ENCODE measurements at regions not wholly inside any gene's neighbourhood (a gene's known extent, or its start where the extent isn't known, plus 50 kb on each side); places are given as distances from the start of the nearest gene placed in this dataset.

- WGBS (ENCODE audit: extremely low coverage, insufficient coverage, low lambda C conversion rate), result no CpG with 5 or more reads among the region's 5 CpGs
Measured at GRCh38 chr10:130737621-130738020, 573.9 kb downstream of the TCERG1L start.

GRCh38 chr10:130739016-130739756 lies 572.3 kb downstream of the TCERG1L start:
- no CpG with 5 or more reads among the region's 6 CpGs for WGBS (ENCODE audit: extremely low coverage, insufficient coverage, low lambda C conversion rate)
- H4K8ac ChIP-seq (ENCODE audit: low read depth, low read length), result no peak overlapping the region

More at GRCh38 chr10:130737621-130738020, 573.9 kb downstream of the TCERG1L start:
- Histone ChIP-seq H3K79me2 (ENCODE audit: control insufficient read depth, insufficient read depth, low read length) (no peaks in the 10 kb centered on the region), H3K4me3 (ENCODE audit: low read length) (no peak overlapping the region), H3K4me1 (ENCODE audit: control insufficient read depth, low read depth, low read length) (no peaks in the 10 kb centered on the region), H3K27me3 (ENCODE audit: insufficient read depth, low read length, poor library complexity) (no peaks in the 10 kb centered on the region), H3K36me3 (ENCODE audit: control insufficient read depth, insufficient read depth, low read length) (no peaks in the 10 kb centered on the region), H3K79me1 (ENCODE audit: low read length) (no peaks in the 10 kb centered on the region), H3K56ac (ENCODE audit: low read length) (no peak overlapping the region), H2BK5ac (ENCODE audit: low read length) (no peak overlapping the region), H4K5ac (ENCODE audit: low read length) (no peak overlapping the region), H2AK5ac (ENCODE audit: low read length) (no peak overlapping the region), H3K4me2 (ENCODE audit: low read length) (no peak overlapping the region), H3K18ac (ENCODE audit: low read length) (no peak overlapping the region), H3K27ac (ENCODE audit: low read depth, low read length) (no peak overlapping the region), H3K23ac (ENCODE audit: low read length) (no peak overlapping the region), H3K4ac (ENCODE audit: low read depth, low read length) (no peak overlapping the region), H2BK120ac (ENCODE audit: low read depth, low read length) (no peak overlapping the region), H4K8ac (ENCODE audit: low read depth, low read length) (no peak overlapping the region), H3K9ac (ENCODE audit: low read length) (no peak overlapping the region), H2BK15ac (replicated peaks; ENCODE audit: low read depth) (no peak overlapping the region)
- peak; percentile 72 for DNase-seq

GRCh38 chr10:130739757-130740145 lies 571.8 kb downstream of the TCERG1L start:
- Histone ChIP-seq H3K9ac (ENCODE audit: low read length) (no peak overlapping the region), H3K4me2 (ENCODE audit: low read length) (no peak overlapping the region), H3K18ac (ENCODE audit: low read length) (no peak overlapping the region), H2BK15ac (replicated peaks; ENCODE audit: low read depth) (no peak overlapping the region), H3K56ac (ENCODE audit: low read length) (no peak overlapping the region), H4K5ac (ENCODE audit: low read length) (no peak overlapping the region), H3K36me3 (ENCODE audit: control insufficient read depth, insufficient read depth, low read length) (no peaks in the 10 kb centered on the region), H3K27me3 (ENCODE audit: insufficient read depth, low read length, poor library complexity) (no peaks in the 10 kb centered on the region), H3K23ac (ENCODE audit: low read length) (no peak overlapping the region), H3K27ac (ENCODE audit: low read depth, low read length) (no peak overlapping the region), H3K4ac (ENCODE audit: low read depth, low read length) (no peak overlapping the region), H3K79me2 (ENCODE audit: control insufficient read depth, insufficient read depth, low read length) (no peaks in the 10 kb centered on the region), H2BK120ac (ENCODE audit: low read depth, low read length) (no peak overlapping the region), H2BK5ac (ENCODE audit: low read length) (no peak overlapping the region), H3K4me3 (ENCODE audit: low read length) (no peak overlapping the region), H3K79me1 (ENCODE audit: low read length) (no peaks in the 10 kb centered on the region), H3K4me1 (ENCODE audit: control insufficient read depth, low read depth, low read length) (no peaks in the 10 kb centered on the region), H2AK5ac (ENCODE audit: low read length) (no peak overlapping the region), H4K8ac (ENCODE audit: low read depth, low read length) (no peak overlapping the region)
- no peak for DNase-seq
- no CpG with 5 or more reads among the region's 9 CpGs for WGBS (ENCODE audit: extremely low coverage, insufficient coverage, low lambda C conversion rate)

More at GRCh38 chr10:130739016-130739756, 572.3 kb downstream of the TCERG1L start:
- Histone ChIP-seq H2BK5ac (ENCODE audit: low read length) (no peak overlapping the region), H2AK5ac (ENCODE audit: low read length) (no peak overlapping the region), H3K36me3 (ENCODE audit: control insufficient read depth, insufficient read depth, low read length) (no peaks in the 10 kb centered on the region), H3K27me3 (ENCODE audit: insufficient read depth, low read length, poor library complexity) (no peaks in the 10 kb centered on the region), H4K5ac (ENCODE audit: low read length) (no peak overlapping the region), H3K9ac (ENCODE audit: low read length) (no peak overlapping the region), H3K56ac (ENCODE audit: low read length) (no peak overlapping the region), H3K79me1 (ENCODE audit: low read length) (no peaks in the 10 kb centered on the region), H2BK15ac (replicated peaks; ENCODE audit: low read depth) (no peak overlapping the region), H2BK120ac (ENCODE audit: low read depth, low read length) (no peak overlapping the region), H3K4me1 (ENCODE audit: control insufficient read depth, low read depth, low read length) (no peaks in the 10 kb centered on the region), H3K4ac (ENCODE audit: low read depth, low read length) (no peak overlapping the region), H3K23ac (ENCODE audit: low read length) (no peak overlapping the region), H3K27ac (ENCODE audit: low read depth, low read length) (no peak overlapping the region), H3K79me2 (ENCODE audit: control insufficient read depth, insufficient read depth, low read length) (no peaks in the 10 kb centered on the region), H3K18ac (ENCODE audit: low read length) (no peak overlapping the region), H3K4me2 (ENCODE audit: low read length) (no peak overlapping the region), H3K4me3 (ENCODE audit: low read length) (no peak overlapping the region)
- DNase-seq, result no peak

- no peak overlapping the region for H2BK5ac ChIP-seq (ENCODE audit: low read length)
- H3K4me2 ChIP-seq (ENCODE audit: low read length), result no peak overlapping the region
- no peak overlapping the region for H3K23ac ChIP-seq (ENCODE audit: low read length)
- H4K5ac ChIP-seq (ENCODE audit: low read length), result no peak overlapping the region
- H3K36me3 ChIP-seq (ENCODE audit: control insufficient read depth, insufficient read depth, low read length), result no peaks in the 10 kb centered on the region
- DNase-seq, result no peak
- no peaks in the 10 kb centered on the region for H3K27me3 ChIP-seq (ENCODE audit: insufficient read depth, low read length, poor library complexity)
- H2BK120ac ChIP-seq (ENCODE audit: low read depth, low read length), result no peak overlapping the region
- no peak overlapping the region for H3K4ac ChIP-seq (ENCODE audit: low read depth, low read length)
- no peak overlapping the region for H3K56ac ChIP-seq (ENCODE audit: low read length)
- no peak overlapping the region for H2BK15ac ChIP-seq (replicated peaks; ENCODE audit: low read depth)
- WGBS (ENCODE audit: extremely low coverage, insufficient coverage, low lambda C conversion rate), result no CpG with 5 or more reads among the region's 11 CpGs
- H3K79me2 ChIP-seq (ENCODE audit: control insufficient read depth, insufficient read depth, low read length), result no peaks in the 10 kb centered on the region
- H3K79me1 ChIP-seq (ENCODE audit: low read length), result no peaks in the 10 kb centered on the region
- H3K4me3 ChIP-seq (ENCODE audit: low read length), result no peak overlapping the region
- no peak overlapping the region for H3K9ac ChIP-seq (ENCODE audit: low read length)
- H3K18ac ChIP-seq (ENCODE audit: low read length), result no peak overlapping the region
- no peak overlapping the region for H3K27ac ChIP-seq (ENCODE audit: low read depth, low read length)
- no peak overlapping the region for H4K8ac ChIP-seq (ENCODE audit: low read depth, low read length)
- H3K4me1 ChIP-seq (ENCODE audit: control insufficient read depth, low read depth, low read length), result no peaks in the 10 kb centered on the region
- no peak overlapping the region for H2AK5ac ChIP-seq (ENCODE audit: low read length)
Measured at GRCh38 chr10:130740166-130740565, 571.4 kb downstream of the TCERG1L start.

GRCh38 chr10:130740915-130741750 lies 570.4 kb downstream of the TCERG1L start:
- Histone ChIP-seq H2AK5ac (ENCODE audit: low read length) (no peak overlapping the region), H3K79me1 (ENCODE audit: low read length) (no peaks in the 10 kb centered on the region), H3K18ac (ENCODE audit: low read length) (no peak overlapping the region), H3K4me1 (ENCODE audit: control insufficient read depth, low read depth, low read length) (no peaks in the 10 kb centered on the region), H3K56ac (ENCODE audit: low read length) (no peak overlapping the region), H3K27me3 (ENCODE audit: insufficient read depth, low read length, poor library complexity) (no peaks in the 10 kb centered on the region), H3K4me2 (ENCODE audit: low read length) (no peak overlapping the region), H2BK15ac (replicated peaks; ENCODE audit: low read depth) (no peak overlapping the region), H3K23ac (ENCODE audit: low read length) (no peak overlapping the region), H3K79me2 (ENCODE audit: control insufficient read depth, insufficient read depth, low read length) (no peaks in the 10 kb centered on the region), H2BK120ac (ENCODE audit: low read depth, low read length) (no peak overlapping the region), H3K36me3 (ENCODE audit: control insufficient read depth, insufficient read depth, low read length) (no peaks in the 10 kb centered on the region), H4K8ac (ENCODE audit: low read depth, low read length) (no peak overlapping the region), H2BK5ac (ENCODE audit: low read length) (no peak overlapping the region), H3K4me3 (ENCODE audit: low read length) (no peak overlapping the region), H3K27ac (ENCODE audit: low read depth, low read length) (no peak overlapping the region), H3K4ac (ENCODE audit: low read depth, low read length) (no peak overlapping the region), H3K9ac (ENCODE audit: low read length) (no peak overlapping the region), H4K5ac (ENCODE audit: low read length) (no peak overlapping the region)
- no peak for DNase-seq
- no CpG with 5 or more reads among the region's 20 CpGs for WGBS (ENCODE audit: extremely low coverage, insufficient coverage, low lambda C conversion rate)

Data from mesendoderm (in vitro differentiated cells).